ENCODE measurements at regions not wholly inside any gene's neighbourhood (a gene's known extent, or its start where the extent isn't known, plus 50 kb on each side); places are given as distances from the start of the nearest gene placed in this dataset.

DNA sequence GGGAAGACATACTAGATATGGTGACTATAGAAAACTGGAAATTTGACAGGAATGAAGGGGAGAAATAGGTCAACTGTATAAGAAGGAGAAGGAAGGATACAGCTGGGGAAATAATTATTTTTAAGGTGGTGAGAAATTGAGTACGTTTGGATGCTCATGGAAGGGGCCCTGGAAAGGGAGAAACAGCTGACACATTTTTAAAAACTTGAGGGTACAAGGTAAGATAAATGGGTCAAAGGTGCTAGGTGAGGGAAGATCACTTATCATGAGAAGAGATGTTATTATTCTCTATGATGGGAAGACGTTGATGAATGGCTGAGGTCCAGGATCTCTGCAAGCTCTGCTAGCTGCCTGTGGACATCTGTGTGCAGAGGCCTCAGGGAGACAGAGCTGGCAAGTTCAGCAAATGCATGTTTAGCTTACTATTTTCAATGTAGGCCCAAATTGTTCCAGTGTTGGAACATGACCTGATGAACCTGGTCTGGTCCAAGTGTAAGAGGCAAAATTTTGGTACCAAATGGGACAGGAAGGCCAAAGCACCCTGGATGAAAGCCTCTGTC lies 181.7 kb downstream of the MTRR start:
- DNase-seq (ENCODE audit: low spot score): no peak

DNA sequence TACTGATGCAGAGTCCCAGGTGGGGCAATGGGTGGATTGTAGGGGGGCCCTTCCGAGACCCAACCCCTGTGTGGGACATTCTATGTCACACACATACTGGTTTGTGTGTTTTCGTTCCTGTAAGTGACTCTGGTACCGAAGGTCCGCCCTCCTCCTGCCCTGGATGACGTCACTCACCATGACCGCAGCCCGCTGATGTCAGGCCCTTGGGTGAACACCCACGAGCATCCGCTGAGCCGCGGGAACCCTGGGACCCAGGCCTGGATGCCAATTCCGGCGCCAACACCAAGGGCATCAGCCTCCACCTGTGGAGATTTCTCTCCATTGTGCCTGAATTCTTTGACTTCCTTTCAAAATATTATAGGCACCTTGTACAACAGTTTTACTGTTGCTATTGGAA lies 184.3 kb downstream of the MTRR start:
- no peak for DNase-seq (ENCODE audit: low spot score)

DNA sequence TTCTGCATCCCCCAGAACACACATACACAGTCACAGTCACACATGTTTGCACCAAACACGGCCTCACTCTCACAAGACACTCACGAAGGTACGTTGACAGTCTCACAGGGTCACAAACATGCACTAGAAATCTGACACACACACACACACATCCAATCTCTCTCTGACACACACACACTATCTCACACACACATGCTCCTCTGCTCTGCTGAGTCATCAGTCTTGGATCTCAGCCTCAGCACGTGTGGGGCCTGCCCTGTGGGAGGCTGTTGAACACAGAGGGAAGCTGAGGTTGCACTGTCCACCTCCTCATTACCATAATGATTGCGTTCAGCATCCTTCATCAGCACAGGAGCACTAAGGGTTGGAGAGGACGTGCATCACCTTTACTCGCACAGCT lies 188.8 kb downstream of the MTRR start:
- DNase-seq (ENCODE audit: low spot score): no peak

DNA sequence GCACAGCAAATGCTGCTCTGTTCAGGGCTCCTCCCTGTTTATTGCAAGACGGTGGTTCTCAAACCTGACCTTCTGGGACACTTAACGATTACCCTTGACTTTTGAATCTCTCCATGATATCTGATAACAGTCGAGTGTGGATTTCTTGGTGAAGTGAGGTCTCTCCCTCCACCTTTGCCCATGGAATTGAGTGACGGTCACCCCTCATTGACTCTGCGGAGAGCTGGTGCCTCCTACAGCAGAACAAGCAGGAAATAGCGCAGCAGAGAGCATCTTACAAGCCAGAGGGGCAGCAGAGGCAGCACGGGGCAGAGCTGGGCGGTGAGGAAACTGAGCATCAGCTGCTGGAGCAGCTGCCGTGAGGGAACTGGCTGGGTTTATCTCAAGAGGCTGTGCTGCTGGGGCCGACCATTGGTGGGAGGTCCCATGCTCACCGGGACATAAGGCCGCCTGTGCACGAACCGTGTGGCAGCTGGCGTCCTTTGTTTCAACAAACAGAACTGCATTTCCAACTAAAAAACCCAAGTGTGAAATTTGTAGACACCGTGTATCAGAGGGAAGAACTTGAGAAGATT lies 189.8 kb downstream of the MTRR start:
- no peak for DNase-seq (ENCODE audit: low spot score)

DNA sequence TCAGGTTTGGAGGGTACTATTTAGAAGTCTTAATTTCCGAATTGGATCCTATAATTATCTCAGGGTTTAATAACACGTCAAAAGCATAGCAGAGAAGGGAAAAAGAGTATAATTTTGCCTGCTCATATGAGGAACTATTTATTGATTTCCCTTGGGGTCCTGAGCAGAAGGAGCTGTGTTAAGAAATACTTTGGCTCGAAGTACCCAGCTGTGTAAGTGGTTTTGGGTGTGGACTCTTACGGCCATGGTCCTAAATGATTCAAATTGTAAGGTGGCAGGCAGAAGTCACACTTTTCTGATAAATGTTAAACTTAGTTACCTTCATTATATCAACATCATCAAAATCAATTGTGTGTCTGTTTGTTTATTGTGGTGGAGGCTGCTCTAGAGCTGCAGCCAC lies 190.4 kb downstream of the MTRR start:
- DNase-seq (ENCODE audit: low spot score): no peak

DNA sequence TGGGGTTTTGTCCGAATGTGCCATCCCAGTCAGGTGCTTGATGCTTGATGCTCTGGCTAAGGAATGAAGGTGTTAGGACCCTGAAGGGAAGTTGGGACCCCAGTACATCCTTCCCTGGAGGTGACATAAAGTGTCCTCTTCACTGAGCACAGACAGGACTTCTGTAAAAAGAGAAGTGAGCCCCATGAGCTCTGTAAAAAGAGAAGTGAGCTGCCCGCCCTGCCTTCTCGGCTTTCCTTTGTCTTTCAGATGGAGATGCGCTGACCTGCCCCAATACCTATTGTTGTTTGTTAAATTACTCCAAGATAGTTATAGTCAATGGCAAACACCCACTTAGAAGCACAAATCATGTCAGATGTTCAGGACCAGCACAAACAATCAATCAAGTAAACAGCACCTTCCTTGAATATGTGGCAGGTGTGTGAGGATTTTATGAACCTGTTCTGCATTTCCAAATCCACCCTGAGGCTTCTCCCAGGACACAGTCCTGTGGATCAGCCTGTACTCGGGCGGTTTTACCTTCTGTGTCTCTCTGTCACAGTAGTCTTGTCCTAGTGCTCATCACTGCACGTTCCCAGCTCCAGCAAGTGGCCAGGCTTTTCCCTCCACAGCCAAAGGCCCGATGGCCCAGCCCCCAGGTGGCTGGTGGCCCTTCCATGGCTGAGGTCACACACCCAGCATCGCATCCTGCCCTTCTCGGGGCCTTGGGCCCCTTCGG lies 191.4 kb downstream of the MTRR start:
- DNase-seq (ENCODE audit: low spot score): no peak

DNA sequence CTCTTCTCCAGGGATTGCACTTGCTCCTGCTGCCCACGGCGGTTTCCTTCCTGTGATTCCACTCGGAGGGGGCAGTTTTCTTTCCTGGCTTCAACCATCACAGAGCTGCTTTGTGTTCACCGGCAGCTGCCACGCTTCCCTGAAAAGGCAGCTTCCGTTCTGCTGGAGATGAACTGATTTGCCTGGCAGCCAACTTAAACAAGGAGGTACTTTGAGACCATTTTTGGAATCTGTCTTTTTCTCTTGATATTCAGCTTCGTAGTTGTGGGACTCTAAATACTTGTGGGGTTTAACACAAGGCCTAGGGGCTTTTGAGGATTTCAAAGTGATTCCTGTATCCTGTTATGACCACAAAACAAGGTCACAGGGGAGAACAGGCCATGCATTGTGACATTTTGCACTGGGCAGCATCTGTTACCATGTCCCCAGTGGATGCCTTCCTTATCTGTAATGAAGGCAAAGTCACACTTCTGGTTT lies 192.0 kb downstream of the MTRR start:
- DNase-seq (ENCODE audit: low spot score): no peak

DNA sequence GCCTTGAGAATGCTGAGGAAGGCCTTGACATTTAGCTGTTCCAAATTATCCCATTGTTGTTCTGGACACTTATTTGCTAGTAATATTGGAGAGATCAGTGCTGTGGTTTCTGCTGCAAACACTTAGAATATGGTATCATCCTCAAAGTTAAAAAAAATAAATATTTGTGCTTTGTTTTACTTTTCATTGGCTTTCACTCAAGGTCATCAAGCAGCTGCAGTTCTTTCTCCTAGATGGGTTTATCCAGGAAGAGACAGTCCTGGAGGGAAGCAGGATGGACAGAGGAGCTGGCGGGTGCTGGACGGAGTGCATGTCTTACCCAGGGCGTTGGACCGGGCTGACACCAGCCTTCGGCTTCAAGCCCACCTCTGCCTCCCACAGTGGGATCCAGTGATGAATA lies 193.6 kb downstream of the MTRR start:
- DNase-seq (ENCODE audit: low spot score): no peak

DNA sequence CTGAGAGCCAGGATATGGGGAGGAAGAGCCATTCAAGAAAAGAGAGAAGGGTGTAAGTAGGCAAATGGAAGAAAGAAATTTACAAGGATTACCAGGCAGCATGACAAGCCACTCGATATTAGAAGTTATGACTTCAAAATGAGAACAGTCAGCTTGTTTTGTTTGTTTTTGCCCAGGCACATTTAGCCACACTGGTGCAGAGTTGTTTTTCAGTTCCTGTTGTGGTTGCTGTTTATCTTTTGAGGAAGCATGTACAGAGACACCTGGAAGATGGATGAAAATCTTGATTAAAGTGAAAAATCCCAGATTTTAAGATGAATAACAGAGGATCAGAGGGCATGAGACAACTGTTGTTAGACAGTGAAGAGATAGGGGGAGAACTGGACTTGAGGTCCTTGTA lies 199.1 kb downstream of the MTRR start:
- DNase-seq (ENCODE audit: low spot score): no peak

DNA sequence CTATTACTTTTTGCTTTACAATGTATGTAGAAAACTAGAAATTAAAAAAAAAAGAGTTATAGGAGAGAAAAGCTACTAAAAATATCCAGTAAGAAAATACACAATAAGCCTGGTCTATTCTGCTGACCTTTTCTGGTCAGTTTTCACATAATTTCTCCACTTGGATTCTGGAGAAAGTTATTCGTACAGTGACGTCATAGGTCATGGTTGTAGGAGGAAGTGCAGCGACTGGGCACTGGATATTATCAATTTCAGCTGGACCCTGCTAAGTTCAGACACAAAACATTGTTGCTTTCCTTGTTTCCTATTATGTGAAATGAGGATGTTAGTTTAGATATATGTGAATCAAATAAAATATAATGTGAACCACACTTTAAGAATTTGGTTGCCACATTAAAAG lies 201.2 kb downstream of the MTRR start:
- DNase-seq (ENCODE audit: low spot score): no peak

DNA sequence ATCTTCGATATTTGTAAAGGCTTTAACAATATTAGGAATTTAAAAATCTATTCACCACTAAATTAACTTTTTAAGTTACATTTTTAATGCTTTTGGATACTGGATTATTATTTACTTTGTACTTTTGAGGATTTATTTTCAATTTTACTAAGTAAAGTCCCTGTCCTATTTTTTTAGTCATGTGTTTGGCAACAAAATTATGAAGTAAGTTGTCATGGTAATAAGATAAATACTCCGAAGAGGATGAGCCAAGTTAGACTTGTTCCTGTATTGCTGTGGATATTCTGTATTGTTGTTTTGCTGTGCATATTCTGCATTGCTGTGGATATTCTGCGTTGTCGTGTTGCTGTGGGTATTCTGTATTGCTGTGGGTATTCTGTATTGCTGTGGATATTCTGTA lies 210.1 kb downstream of the MTRR start:
- DNase-seq (ENCODE audit: low spot score): no peak

DNA sequence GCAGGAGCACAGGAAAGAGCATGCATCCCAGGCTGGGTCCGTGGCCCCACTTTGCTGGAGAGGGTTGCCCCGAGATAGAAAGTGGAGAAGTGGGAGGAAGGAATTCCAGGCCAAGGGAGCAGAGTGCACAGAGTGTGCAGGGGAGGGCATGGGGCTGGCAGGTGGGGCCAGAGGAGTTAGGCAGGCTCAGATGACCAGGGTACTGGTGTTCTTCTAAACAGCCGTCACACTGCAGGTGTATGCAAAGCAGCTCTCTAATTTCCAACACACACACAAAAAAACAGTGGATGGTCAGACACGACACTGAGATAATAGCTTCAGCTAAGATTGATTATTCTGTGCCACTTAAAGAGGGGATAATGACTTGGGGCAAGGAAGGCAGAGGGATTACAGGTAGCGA lies 212.2 kb downstream of the MTRR start:
- DNase-seq (ENCODE audit: low spot score): no peak

DNA sequence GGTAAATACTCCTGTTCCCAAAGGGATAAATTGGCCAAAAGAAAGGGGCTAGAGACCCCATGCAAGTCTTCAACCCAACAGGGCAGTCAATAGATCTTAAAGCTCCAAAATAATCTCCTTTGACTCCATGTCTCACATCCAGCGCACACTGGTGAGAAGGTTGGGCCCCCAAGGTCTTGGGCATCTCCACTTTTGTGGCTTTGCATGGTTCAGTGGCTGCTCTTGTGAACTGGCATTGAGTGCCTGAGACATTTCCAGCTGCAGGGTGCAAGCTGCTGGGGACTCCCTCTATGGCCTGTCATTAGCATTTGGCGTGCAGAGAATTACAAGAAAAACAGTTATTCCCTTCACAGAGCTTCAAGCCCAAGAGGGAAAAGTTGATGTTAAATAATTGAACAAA lies 224.7 kb downstream of the MTRR start:
- DNase-seq (ENCODE audit: low spot score): no peak

DNA sequence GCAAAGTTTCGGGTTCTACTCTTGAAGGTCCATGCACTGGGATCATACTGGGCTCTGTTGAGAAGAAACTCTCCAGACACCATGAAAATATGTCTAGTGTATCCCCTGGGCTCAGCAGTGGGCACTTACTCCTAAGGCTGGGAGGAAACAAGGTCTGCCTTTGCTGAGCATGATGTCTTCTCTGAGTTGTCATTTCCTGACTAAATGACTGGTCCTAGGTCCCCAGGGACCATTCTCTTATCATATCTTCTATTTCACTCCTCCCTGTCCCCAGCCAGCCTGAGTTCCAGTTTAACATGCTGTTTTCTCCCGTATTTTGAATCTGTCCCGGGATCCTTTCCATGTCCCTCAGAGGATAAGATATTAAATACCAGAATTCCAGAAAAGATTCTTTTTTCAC lies 225.4 kb downstream of the MTRR start:
- no peak for DNase-seq (ENCODE audit: low spot score)

DNA sequence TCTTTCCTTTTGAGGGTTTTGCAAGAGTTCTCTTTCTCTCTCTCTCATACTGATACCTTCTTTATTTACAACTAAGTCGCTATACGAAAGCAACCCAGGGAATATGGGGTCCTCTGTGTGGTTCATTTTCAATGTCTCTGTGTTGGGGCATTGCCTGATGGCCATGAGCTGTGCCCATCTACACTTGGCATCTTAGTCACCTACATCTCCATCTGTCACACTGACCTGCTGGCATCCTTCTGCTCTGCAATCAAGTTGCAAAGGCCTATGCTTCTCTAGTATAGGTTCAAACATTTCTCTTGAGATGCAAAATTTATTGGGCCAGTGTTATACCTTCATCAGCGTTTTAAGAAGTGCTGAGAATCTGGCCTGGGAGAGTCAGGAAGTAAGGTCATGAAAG lies 228.2 kb downstream of the MTRR start:
- no peak for DNase-seq (ENCODE audit: low spot score)

DNA sequence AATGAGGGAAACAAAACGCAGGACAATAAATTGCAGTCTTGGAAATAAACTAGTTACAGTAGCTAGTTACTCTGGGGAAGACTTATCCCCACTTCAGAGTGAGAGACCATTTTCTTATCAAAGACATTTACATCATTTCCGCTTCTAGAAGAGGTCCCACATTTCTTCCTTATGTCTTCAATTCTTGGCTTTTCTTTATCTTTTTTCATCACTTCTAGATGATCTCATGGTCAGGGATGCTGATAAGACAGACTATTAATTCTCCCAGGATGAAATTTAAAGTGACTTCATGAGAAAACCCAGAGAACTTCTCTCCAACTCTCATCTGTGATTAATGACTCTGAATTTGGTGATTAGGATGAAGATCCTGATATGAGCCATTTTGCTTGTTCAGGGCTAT lies 229.1 kb downstream of the MTRR start:
- no peak for DNase-seq (ENCODE audit: low spot score)

DNA sequence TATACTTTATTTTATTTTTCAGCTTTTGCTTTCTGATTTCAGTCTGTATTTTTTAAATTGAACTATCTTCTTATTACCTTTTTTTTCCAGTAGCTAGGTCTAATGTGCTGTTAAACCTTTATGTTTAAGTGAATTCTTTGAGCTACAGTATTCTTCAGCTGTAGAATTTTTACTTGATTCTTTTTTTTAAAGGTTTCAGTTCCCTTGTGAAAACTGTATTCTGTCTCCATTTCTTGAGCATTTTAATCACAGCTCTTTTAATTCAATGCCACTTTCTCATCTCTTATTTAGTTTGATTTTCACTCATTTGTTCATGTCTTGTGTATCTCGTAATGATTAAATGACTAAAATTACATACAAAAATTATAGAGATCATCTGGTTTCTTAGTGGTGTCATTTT lies 233.8 kb downstream of the MTRR start:
- no peak for DNase-seq (ENCODE audit: low spot score)

DNA sequence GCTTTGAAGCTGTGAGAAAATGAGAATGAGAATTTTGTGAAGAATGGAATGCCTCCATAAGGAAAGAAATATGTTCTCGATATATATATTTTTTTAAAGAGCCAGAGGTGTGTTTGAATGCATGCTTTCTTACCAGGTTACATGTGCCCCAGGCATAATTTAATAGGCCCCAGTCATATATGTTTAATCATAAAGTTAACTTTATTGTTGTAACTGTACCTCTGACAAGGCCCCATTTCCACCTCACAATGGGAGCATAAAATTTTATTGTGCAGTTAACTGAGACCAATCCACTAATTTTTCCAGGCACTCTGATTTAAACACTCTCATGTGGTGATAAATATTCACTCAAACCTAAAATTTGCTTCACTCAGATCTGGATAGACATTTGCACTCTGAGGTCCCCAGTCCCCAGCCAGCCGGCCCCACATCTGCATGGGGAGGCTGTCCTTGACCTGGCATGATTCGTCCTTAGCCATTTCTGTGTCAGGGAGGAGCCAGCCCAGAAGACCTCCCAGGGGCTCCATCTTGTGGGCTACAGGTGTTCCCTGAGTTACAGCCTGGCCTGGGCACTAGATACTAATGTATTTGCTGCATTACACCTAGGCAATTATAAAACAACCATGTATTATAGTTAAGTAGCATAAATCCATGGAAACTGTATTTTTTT lies 245.8 kb downstream of the MTRR start:
- DNase-seq (ENCODE audit: low spot score): no peak

DNA sequence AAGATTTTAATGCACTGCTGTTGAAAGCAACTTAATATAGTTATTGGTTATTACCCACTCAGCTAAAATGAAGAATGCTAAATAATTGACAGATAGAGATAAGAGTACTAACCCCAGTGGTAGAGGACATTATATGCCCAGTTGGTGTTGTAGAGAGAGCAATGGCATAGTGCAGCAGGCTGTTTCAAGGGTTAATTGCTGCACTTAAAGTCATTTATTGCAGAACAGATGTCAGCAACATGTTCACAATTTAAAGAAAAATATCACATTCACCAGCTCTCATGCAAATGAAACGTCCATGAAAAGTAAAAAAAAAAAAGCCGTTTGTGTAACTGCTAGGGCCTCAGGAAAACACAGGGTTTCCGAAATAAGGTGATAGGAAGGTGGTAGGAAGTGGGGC lies 254.6 kb downstream of the MTRR start:
- DNase-seq (ENCODE audit: low spot score): no peak

DNA sequence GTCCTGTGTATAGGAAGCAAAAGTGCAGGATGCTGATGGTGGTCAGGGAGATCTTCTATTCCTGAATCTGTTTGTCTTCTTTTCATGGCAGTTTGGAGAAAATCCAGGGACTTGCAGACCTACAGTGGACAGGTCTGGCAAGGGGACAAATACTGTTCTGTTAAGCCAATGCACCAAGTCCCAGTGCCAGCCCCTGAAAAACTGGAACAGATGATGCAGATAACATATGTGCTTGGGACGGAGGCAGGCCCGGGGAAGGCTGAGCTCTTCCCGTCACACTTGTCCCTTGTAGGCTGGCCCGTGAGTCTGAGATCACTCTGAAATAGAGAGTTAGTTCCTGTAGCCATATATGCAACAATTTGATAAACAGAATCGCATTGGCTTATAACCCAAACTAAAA lies 265.7 kb downstream of the MTRR start:
- DNase-seq (ENCODE audit: low spot score): no peak

DNA sequence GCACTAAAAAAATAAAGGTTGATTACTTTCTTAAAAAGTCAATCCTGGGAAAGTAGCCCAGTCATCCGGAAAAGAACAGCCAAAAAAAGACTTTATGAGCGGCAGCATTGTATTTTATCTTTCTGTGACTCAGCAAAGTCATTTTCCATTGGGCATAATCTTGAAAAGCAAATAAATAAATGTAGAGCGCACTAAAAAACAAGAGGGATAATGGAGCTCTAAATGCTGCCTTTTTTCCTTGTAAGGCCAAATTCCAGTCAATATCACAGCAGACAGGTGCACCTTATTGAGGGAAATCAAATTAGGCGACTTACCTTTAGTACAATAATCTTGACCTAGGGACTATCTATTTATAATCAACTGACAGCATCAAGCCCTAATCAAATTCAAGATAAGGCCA lies 266.8 kb downstream of the MTRR start:
- DNase-seq (ENCODE audit: low spot score): no peak

DNA sequence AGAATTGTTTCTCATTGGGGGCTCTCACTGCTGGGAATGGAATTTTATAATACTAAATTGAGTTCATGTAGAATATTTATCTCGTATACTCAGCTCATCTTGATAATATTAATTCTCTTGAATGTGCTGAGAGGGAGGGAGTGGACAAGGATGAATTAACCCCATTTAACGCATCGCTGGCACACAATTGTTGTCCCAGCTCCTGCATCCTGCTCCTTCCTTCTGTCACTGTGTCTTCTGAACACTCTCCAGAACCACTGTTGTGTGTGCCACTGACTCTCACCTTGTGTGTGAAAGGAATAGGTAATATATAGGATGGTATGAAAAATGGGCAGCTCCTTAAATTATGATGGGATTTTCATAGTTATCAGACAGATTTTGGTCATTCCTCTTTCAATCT lies 267.3 kb downstream of the MTRR start:
- DNase-seq (ENCODE audit: low spot score): no peak

DNA sequence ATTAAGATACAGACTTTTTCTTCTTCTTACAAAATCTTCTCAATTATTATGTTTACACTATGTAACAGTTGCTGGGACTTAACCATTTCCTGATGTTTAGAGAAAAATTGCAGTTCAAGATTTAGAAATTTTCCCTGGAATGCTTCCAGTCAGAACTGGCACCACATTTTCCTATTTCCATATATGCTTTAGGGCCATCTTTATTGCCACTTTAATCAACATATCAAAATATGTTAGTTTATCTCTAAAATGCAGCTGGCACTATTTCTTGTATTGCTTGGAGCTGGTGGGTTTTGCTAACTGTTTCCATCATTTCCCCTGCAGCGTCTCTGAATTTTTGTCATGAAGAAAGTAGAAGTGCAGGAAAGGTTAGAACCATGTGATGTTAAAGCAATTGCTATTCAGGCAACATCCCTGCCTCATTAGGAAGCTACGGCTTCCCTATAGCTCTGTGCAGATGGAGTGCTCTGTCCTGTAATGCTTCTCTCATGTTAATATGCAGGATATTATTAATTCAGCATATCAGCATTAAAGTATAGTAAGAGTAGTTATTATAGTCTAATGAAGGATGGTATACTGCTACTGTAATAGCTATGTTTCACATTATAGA lies 269.1 kb downstream of the MTRR start:
- DNase-seq (ENCODE audit: low spot score): no peak

Measured in HuH-7 (cell line).